ENCODE measurements at regions not wholly inside any gene's neighbourhood (a gene's known extent, or its start where the extent isn't known, plus 50 kb on each side); places are given as distances from the start of the nearest gene placed in this dataset.

DNA sequence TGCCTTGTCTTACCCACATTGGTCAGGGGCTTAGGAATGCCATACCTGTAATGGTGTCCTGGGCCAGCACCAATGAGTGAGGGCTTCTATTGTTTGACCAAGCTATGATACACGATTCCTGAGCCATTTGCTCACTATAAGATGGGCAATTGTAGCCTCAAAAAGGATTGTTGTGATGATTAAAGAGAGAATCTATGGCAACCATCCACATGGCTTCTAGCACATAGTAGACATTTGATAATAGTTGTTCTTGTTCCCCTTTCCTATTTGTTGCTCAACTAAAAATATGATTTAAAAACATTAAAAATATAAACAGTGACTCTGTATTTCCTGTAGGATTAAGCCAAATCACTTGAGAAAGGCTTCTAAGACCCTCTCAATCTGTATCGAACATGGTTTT is 366.1 kb downstream of the PCNX1 start:
- TF ChIP-seq, protein P1, sequence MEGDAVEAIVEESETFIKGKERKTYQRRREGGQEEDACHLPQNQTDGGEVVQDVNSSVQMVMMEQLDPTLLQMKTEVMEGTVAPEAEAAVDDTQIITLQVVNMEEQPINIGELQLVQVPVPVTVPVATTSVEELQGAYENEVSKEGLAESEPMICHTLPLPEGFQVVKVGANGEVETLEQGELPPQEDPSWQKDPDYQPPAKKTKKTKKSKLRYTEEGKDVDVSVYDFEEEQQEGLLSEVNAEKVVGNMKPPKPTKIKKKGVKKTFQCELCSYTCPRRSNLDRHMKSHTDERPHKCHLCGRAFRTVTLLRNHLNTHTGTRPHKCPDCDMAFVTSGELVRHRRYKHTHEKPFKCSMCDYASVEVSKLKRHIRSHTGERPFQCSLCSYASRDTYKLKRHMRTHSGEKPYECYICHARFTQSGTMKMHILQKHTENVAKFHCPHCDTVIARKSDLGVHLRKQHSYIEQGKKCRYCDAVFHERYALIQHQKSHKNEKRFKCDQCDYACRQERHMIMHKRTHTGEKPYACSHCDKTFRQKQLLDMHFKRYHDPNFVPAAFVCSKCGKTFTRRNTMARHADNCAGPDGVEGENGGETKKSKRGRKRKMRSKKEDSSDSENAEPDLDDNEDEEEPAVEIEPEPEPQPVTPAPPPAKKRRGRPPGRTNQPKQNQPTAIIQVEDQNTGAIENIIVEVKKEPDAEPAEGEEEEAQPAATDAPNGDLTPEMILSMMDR (IDR thresholded peaks at IDR 0.05), result no peak
- Mint-ChIP-seq H3K4me3 (ENCODE audit: unreplicated experiment) (no peak overlapping the region), H3K27me3 (ENCODE audit: low read depth) (peaks cover 24% of the 10 kb centered on the region), H3K36me3 (ENCODE audit: low read depth) (peaks cover 5% of the 10 kb centered on the region), H3K4me1 (ENCODE audit: low read depth) (no peaks in the 10 kb centered on the region), H3K9me3 (ENCODE audit: low read depth) (peaks cover 15% of the 10 kb centered on the region), H3K27ac (ENCODE audit: unreplicated experiment) (no peak overlapping the region)
- DNase-seq (ENCODE audit: low spot score), result no peak

DNA sequence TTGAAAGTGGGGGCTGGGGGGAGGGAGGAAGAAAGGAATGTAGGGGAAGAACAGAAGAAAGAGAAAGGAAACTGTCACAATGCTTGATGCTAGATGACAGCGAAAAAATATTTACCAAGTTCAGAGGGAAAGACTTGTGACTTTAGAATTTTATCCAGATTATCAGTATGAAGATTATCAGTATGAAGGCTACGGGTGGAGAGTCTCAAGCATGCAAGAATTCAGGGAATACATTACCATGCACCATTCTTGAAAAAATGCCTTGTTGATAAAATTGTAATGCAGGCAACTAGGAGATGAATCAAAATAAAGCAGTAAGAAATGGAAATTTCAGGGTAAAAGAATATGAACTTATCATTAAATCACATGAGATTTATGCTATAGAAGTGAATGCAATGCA is 376.8 kb downstream of the PCNX1 start:
- DNase-seq (ENCODE audit: low spot score), result no peak
- TF ChIP-seq, protein P1 (IDR thresholded peaks at IDR 0.05), result no peak
- no peak overlapping the region for H3K27ac Mint-ChIP-seq (ENCODE audit: unreplicated experiment)
- peaks cover 7% of the 10 kb centered on the region for H3K9me3 Mint-ChIP-seq (ENCODE audit: low read depth)
- no peaks in the 10 kb centered on the region for H3K4me1 Mint-ChIP-seq (ENCODE audit: low read depth)
- H3K27me3 Mint-ChIP-seq (ENCODE audit: low read depth), result peaks cover 7% of the 10 kb centered on the region
- no peak overlapping the region for H3K4me3 Mint-ChIP-seq (ENCODE audit: unreplicated experiment)
- peaks cover 1% of the 10 kb centered on the region for H3K36me3 Mint-ChIP-seq (ENCODE audit: low read depth)

DNA sequence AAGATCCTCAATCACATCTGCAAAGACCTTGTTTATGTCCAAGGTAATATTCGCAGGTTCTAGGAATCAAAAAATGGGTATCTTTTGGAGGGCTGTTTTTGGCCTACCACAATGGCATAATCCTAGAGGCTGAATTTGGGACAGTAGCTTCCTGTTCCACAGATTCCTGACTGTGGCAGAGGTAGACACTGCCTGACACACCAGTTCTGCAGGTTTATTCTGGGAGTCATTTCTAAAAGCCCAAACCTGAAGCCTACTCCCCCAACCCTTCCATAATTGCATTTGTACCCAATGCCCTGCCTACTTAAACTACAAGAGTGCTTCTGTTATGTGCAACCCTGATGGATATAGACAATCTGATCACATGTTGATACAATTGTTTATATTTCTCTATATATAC is 378.9 kb downstream of the PCNX1 start:
- Mint-ChIP-seq H3K9me3 (ENCODE audit: low read depth) (peaks cover 9% of the 10 kb centered on the region), H3K27me3 (ENCODE audit: low read depth) (peaks cover 7% of the 10 kb centered on the region), H3K36me3 (ENCODE audit: low read depth) (peaks cover 1% of the 10 kb centered on the region), H3K27ac (ENCODE audit: unreplicated experiment) (no peak overlapping the region), H3K4me3 (ENCODE audit: unreplicated experiment) (no peak overlapping the region), H3K4me1 (ENCODE audit: low read depth) (peaks cover 7% of the 10 kb centered on the region)
- no peak for DNase-seq (ENCODE audit: low spot score)
- TF ChIP-seq, protein P1 (IDR thresholded peaks at IDR 0.05), result no peak

DNA sequence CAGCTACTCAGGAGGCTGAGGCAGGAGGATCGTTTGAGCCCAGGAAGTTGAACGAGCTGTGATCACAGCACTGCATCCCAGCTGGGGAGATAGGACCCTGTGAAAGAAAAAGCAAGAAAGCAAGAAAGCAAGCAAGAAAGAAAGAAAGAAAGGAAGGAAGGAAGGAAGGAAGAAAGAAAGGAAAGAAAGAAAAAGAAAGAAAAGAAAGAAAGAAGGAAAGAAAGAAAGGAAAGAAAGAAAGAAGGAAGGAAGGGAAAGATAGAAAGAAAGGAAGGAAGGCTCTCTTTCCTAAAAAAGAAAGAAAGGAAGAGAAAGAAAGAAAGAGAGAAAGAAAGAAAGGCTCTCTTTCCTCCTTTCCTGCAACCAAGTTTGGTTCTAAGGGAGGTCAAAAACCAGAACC is 380.3 kb downstream of the PCNX1 start:
- peaks cover 1% of the 10 kb centered on the region for H3K36me3 Mint-ChIP-seq (ENCODE audit: low read depth)
- H3K4me3 Mint-ChIP-seq (ENCODE audit: unreplicated experiment), result no peak overlapping the region
- no peak overlapping the region for H3K27ac Mint-ChIP-seq (ENCODE audit: unreplicated experiment)
- H3K27me3 Mint-ChIP-seq (ENCODE audit: low read depth), result peaks cover 7% of the 10 kb centered on the region
- DNase-seq (ENCODE audit: low spot score), result no peak
- H3K4me1 Mint-ChIP-seq (ENCODE audit: low read depth), result peaks cover 12% of the 10 kb centered on the region
- H3K9me3 Mint-ChIP-seq (ENCODE audit: low read depth), result peaks cover 9% of the 10 kb centered on the region
- TF ChIP-seq, protein P1 (IDR thresholded peaks at IDR 0.05), result no peak

DNA sequence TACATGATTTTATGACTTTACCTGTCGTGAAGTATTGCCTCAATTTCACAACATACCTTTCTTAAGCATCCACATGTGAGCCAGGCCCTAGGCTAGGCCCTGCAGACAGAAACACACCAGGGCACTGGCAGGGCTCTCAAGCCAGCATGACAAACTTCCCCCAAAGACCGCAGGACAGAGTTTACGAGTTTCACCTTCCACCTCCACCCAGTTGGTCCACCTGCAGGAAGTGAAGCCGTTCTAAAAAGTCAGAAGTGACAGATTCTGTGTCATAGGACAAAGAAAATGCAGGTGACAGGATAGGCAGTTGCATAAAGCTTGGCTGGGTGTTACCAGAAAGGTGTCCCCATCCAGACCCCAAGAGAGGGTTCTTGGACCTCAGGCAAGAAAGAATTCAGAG is 382.3 kb downstream of the PCNX1 start:
- no peak for DNase-seq (ENCODE audit: low spot score)
- H3K36me3 Mint-ChIP-seq (ENCODE audit: low read depth), result peaks cover 1% of the 10 kb centered on the region
- H3K27me3 Mint-ChIP-seq (ENCODE audit: low read depth), result peaks cover 7% of the 10 kb centered on the region
- no peak overlapping the region for H3K4me3 Mint-ChIP-seq (ENCODE audit: unreplicated experiment)
- TF ChIP-seq, protein P1 (IDR thresholded peaks at IDR 0.05), result no peak
- no peak overlapping the region for H3K27ac Mint-ChIP-seq (ENCODE audit: unreplicated experiment)
- peaks cover 9% of the 10 kb centered on the region for H3K9me3 Mint-ChIP-seq (ENCODE audit: low read depth)
- peaks cover 12% of the 10 kb centered on the region for H3K4me1 Mint-ChIP-seq (ENCODE audit: low read depth)
